ENCODE measurements at regions not wholly inside any gene's neighbourhood (a gene's known extent, or its start where the extent isn't known, plus 50 kb on each side); places are given as distances from the start of the nearest gene placed in this dataset.

DNA sequence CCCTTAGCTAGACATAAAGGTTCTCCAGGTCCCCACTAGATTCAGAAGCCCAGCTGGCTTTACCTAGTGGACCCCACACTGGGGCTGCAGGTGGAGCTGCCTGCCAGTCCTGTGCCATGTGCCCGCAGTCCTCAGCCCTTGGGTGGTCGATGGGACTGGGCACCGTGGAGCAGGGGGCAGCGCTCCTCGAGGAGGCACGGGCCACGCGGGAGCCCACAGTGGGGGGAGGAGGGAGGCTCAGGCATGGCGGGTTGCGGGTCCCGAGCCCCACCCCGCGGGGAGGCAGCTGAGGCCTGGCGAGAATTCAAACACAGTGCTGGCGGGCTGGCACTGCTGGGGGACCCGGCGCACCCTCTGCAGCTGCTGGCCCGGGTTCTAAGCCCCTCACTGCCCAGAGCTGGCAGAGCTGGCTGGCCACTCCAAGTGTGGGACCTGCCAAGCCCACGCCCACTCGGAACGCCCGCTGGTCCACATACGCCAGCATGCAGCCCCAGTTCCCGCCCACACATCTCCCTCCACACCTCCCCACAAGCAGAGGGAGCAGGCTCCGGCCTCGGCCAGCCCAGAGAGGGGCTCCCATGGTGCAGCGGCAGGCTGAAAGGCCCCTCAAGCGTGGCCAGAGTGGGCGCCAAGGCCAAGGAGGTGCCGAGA is 119.7 kb upstream of the NRXN1 start:
- FAIRE-seq: no peak

DNA sequence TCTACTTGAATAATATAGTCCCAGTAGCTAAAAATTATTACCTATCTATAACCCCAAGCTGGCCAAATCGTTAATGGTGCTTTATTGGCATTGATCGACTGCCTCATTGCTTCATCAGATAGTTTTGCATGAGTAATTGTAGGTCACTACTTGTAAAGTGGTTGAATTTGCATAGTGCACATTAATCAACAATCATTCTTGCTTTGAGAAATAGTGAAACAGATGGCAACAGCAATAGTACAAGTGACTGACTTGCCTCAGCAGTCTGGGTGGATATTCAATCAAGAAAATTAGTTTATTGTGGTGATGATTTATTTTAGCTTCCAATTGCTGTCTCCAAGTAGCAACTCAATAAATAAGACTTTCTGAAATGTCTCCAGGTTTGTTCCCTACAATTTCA is 117.8 kb upstream of the NRXN1 start:
- FAIRE-seq: no peak

DNA sequence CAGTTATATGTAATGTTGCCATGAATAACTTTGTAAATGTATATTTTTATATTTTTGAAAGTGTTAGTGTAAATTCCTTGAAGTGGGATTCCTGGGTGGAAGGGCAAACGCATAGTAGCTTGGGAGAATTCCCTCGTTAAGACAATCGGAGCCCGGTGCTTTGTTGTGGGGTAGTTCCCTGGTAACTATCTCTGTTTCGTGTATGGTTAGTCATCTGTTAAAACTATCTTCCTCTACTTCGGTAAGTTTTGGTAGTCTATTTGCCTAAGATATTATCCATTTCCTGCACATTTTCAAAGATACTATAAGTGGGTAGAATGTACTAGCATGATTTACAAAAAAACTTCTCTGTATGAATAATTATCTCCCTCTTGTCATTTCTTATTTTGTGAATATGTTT is 113.8 kb upstream of the NRXN1 start:
- FAIRE-seq: no peak

DNA sequence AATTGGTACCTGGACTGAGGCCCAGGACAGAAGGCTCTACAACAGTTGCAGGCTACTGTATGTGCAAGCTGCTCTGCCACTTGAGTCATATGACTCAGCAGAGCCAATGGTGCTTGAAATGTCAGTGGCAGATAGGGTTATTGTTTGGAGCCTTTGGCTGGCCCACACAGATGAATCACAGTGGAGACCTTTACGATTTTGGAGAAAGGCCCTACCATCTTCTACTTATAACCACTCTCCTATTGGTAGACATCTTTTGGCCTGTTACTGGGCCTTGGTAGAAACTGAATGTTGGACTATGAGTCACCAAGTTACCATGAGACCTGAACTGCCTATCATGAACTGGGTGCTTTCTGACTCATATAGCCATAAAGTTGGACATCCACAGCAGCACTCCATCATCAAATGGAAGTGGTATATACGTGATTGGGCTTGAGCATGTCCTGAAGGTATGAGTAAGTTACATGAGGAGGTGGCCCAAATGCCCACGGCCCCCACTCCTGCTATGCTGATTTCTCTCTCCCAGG is 88.9 kb upstream of the NRXN1 start:
- FAIRE-seq: no peak

DNA sequence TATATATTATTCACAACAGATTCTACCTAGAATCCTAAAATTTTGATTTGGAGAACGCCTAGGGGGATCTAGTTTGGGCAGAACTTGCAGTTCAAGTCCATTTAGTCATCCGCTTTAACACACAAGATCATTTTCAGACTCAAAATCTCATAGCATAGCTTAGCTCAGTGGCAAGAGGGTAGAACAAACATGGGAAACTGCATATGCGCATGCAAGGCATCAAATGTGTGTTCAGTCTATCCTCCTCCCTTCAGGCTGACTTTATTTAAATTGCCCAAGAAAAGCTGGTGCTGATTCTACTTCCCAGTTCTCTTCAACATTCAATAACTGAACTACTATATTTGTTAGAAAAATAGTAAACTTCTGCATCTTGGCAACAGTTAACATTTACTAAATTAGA is 79.6 kb upstream of the NRXN1 start:
- FAIRE-seq: no peak

DNA sequence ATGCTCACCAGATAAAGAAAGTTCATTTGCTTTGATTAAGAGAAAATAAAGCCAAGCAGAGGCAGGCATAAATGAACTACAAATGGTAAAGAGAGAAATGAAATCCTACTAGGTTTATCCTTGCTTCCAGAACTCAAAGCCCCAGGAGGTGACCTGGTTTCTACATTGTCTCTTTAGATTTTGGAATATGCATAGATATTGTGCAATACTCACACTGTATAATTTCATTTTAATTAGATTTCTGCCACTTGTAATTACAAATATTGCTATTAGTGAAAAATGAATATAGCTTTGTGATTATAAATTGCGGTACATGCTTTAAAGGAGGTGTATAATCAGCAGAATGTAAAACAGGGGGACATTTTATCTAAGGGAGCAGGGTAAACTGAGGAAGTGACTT is 76.9 kb upstream of the NRXN1 start:
- FAIRE-seq: no peak

DNA sequence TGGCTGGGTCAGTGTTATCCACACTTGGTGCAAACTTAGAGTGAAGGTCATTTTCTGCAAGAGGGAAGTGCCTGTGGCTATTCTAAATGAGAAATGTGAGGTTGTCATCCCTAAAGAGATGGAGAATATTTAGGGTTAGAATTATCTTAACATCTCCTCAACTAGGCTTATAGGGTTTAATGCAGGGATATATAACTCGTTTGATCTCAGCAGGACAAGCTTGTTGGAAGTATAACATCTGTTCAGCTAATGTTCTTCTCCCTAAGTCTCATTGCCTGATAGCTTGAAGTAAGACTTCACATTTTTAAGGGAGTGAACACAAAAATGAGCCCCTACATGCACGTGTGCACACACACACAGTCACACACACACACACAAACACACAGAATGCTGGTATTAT is 75.9 kb upstream of the NRXN1 start:
- no peak for FAIRE-seq

DNA sequence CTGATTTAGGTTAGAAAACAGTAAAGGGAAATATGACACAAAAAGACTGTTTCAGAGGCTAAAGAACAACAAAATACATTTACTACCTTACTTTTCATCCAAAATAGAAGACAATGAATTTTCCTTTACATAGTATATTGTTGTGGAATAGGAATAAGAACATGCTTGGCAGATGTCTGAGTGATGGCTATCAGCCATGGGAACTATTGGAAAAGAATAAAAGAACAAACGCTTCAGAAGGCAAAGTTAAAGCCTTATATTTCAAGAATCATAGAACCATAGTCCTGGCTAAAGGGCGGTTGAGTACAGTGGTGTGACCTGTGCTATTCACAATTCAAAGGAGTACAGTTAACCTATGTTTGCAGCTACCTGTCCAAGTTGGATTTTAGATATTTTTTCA is 73.9 kb upstream of the NRXN1 start:
- FAIRE-seq: no peak

DNA sequence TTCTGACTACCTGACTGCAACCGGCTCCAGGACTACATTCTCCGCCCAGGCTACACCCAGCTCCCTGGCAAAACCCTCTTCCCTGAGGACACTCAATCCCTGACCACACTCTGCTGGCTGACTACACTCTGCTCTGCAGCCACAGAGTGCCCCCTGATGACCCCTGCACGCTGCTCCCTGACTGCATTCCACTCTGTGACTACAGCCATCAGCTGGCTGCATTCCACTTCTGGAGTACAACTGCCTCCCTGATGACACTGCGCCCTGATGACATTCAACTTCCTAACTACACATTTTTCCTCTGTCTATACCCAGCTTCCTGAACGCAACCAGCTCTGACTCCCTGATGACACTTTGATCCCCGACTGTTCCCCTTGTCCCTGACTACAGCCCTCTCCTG is 71.3 kb upstream of the NRXN1 start:
- no peak for FAIRE-seq

DNA sequence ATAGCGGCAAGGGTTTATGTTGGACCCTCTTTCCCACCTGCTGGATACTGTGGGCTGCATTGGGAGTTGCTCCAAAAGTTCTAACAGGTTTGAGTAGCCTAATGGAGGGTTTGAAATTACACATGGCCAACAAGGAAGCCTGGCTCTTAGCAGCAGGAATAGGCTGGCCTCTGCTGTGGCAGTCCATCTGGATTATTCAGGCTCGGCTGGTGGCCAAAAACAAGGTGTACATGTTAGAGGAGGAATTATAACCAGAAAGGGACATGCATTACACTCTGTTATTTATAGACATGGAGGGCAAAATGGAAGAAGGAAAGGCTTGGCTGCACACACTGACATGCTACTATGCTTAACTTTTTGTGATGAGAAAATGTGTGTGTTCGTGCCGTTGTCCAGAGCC is 61.1 kb upstream of the NRXN1 start:
- FAIRE-seq: no peak

DNA sequence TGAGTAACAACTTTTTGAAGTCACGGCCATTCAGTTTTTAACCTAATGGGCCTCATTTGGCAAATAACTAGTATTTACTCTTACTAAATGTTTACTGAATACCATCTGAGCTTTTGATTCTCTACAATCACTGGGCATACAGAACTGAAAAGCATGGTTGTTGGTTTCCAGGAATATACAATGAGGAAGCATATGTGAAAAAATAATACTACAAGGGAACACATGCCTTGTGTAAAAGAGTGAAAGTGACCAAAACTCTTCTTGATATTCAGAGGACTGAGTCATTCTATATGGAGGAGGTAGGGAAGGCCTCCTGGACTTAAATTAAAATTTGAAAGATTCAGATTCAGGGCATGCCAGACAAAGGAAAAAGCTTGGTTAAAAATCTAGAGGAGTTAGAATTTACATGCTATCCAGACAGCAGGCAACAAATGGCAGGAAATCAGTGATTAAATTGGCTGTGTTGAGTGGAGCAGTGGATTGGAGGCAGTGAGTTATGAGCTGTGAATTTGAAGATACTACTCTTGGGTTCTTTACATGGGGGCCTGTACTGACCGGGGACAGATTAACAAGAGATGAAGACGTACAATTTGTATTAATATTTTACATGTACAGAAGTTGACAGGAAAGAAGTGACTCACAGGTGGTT is 53.6 kb upstream of the NRXN1 start:
- FAIRE-seq: no peak

DNA sequence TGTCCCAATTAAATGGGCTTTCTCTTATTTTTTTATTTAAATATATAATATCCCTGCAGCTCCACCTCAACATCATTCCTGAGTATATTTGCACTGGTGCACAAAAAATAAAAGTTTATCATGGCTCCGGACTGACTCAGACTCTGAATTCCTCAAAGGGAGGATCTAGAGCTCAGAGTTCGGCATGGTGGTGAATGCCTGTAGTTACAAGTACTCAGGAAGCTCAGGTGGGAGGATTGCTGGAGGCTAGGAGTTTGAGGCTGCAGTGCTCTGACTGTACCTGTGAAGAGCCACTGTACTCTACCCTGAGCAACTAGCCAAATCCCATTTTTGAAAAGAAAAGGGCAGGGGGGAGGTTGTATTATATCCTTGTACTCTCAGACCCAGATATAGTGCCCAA is 52.8 kb upstream of the NRXN1 start:
- no peak for FAIRE-seq
